HepG2 (cell line): ENCODE measurements at regions not wholly inside any gene's neighbourhood (a gene's known extent, or its start where the extent isn't known, plus 50 kb on each side); places are given as distances from the start of the nearest gene placed in this dataset.

Source experiments
- ATAC-seq: fragments of 200-7000 bp; cut with Tn5 transposase; 3 replicates; pipeline ENCODE4 v1.9.1; 2020; ENCODE audit warnings: mild to moderate bottlenecking, moderate library complexity
- BruUV-seq: library from RNA; stranded (reverse); fragments of 400-500 nt; replicated peaks from 2 replicates; lab custom pipeline; 2021; lab: Mats Ljungman, UMichigan
- CTCF ChIA-PET: fragments of 300-600 bp; formaldehyde crosslinking; extraction: SDS; loops from one replicate; lab custom pipeline; 2021; ENCODE audit warnings: low total read pairs, inconsistent platforms, low intra/inter-chr PET ratio; lab: Yijun Ruan, JAX
- POLR2A ChIA-PET: fragments of 350-600 bp; sonication (Branson Sonifier 250); formaldehyde crosslinking; loops from one replicate; lab custom pipeline; 2020; ENCODE audit warnings: antibody characterized with exemption, inconsistent platforms; lab: Yijun Ruan, JAX
- DNase-seq: peaks from one replicate; pipeline ENCODE4 v3.0.0-alpha.2; 2015; ENCODE audit warnings: low spot score
- FAIRE-seq: peaks from 3 replicates; lab custom pipeline; 2011; peaks lifted over from hg19 to GRCh38; lab: Jason Lieb, UNC
- H2AFZ ChIP-seq: one replicate; pipeline ENCODE4 v1.6.1; 2011; ENCODE audit warnings: low read length, inconsistent platforms
- H3K27ac ChIP-seq: fragments of 300-600 bp; 3 replicates; pipeline ENCODE4 v1.8.0; 2011; ENCODE audit warnings: mixed run types, mild to moderate bottlenecking, mixed read lengths, low read length, inconsistent platforms; ENCODE audit not compliant: insufficient read depth; ENCODE audit errors: extremely low read length
- H3K27me3 ChIP-seq, 2 experiments: fragments of 200-600 bp in 1 of 2; 2 replicates in 1 of 2; 3 replicates in 1 of 2; pipeline versions ENCODE4 v1.6.0 to v1.8.0; 2011; ENCODE audit warnings: low read length in 2 of 2, mild to moderate bottlenecking in 2 of 2, moderate library complexity in 2 of 2, inconsistent platforms in 1 of 2; ENCODE audit not compliant: insufficient read depth in 2 of 2, control insufficient read depth in 1 of 2
- H3K36me3 ChIP-seq, 2 experiments: fragments of 200-600 bp in 1 of 2; replicated peaks in 1 of 2; 2 replicates in 1 of 2; 3 replicates in 1 of 2; pipeline versions ENCODE4 v1.5.1 to v1.8.0; 2011; ENCODE audit warnings: low read length in 2 of 2, inconsistent platforms in 1 of 2; ENCODE audit not compliant: insufficient read depth in 2 of 2, control insufficient read depth in 1 of 2
- H3K4me1 ChIP-seq: 2 replicates; pipeline ENCODE4 v1.5.1; 2012; ENCODE audit warnings: low read length, inconsistent platforms; ENCODE audit not compliant: insufficient read depth
- H3K4me2 ChIP-seq: 2 replicates; pipeline ENCODE4 v1.6.0; 2011; ENCODE audit warnings: low read depth, low read length, inconsistent platforms
- H3K4me3 ChIP-seq, 3 experiments: fragments of 200-600 bp in 1 of 3; sonication (generic), shearing (Covaris generic) in 1 of 3; replicated peaks in 1 of 3; 2 replicates each; pipeline ENCODE4 v1.5.1; 2011 to 2016; ENCODE audit warnings: low read length in 3 of 3, inconsistent platforms in 2 of 3, low read depth in 2 of 3, mild to moderate bottlenecking in 2 of 3, control low read depth in 1 of 3, mixed read lengths in 1 of 3; ENCODE audit not compliant: insufficient read depth in 1 of 3
- H3K79me2 ChIP-seq: one replicate; pipeline ENCODE4 v1.6.1; 2011; ENCODE audit warnings: low read length, inconsistent platforms; ENCODE audit not compliant: insufficient read depth
- H3K9ac ChIP-seq: 2 replicates; pipeline ENCODE4 v1.6.0; 2011; ENCODE audit warnings: mild to moderate bottlenecking, low read depth, low read length, inconsistent platforms; ENCODE audit not compliant: insufficient read depth
- H3K9me3 ChIP-seq: 2 replicates; pipeline ENCODE4 v1.5.1; 2012; ENCODE audit warnings: mild to moderate bottlenecking, low read length
- H4K20me1 ChIP-seq: 2 replicates; pipeline ENCODE4 v1.6.0; 2011; ENCODE audit warnings: inconsistent platforms, mild to moderate bottlenecking, low read length, moderate library complexity; ENCODE audit not compliant: insufficient read depth
- ELF3 ChIP-seq: IDR thresholded peaks from 2 replicates; pipeline ENCODE4 v1.6.1; 2016; ENCODE audit warnings: missing genetic modification reagents, missing compliant biosample characterization
- GATAD1 ChIP-seq: IDR thresholded peaks from 2 replicates; pipeline ENCODE4 v1.6.1; 2016; ENCODE audit warnings: missing genetic modification reagents, missing compliant biosample characterization
- LCORL ChIP-seq, 2 experiments: fragments of 450-650 bp in 1 of 2; sonication (generic) in 1 of 2; formaldehyde crosslinking in 1 of 2; IDR thresholded peaks; 2 replicates each; pipeline versions ENCODE4 v1.5.0 to v1.6.1; 2017 to 2020; ENCODE audit warnings: antibody characterized with exemption in 1 of 2, missing genetic modification reagents in 1 of 2
- SNAPC4 ChIP-seq: sonication (generic); formaldehyde crosslinking; IDR thresholded peaks from 2 replicates; pipeline ENCODE4 v1.4.0; 2020; ENCODE audit warnings: mild to moderate bottlenecking, missing genetic modification reagents
- ZBTB33 ChIP-seq: sonication (generic); formaldehyde crosslinking; IDR thresholded peaks from 2 replicates; pipeline ENCODE4 v1.4.0; 2020; ENCODE audit warnings: missing genetic modification reagents
- ZNF513 ChIP-seq: sonication (generic); formaldehyde crosslinking; conservative IDR thresholded peaks from 2 replicates; pipeline ENCODE4 v1.5.0; 2020; ENCODE audit warnings: missing genetic modification reagents
- ZNF770 ChIP-seq: sonication (generic); formaldehyde crosslinking; IDR thresholded peaks from 2 replicates; pipeline ENCODE4 v1.5.0; 2020; ENCODE audit warnings: mild to moderate bottlenecking, missing genetic modification reagents
- WGBS: methylation state at CpG from one replicate; pipeline ENCODE4 v1.1.6; 2017; ENCODE audit warnings: low lambda C conversion rate; 5-methylcytosine and 5-hydroxymethylcytosine counted together
- in situ Hi-C: cut with HindIII; loops from 2 replicates; pipeline ENCODE4 v1.10.0; 2017; ENCODE audit warnings: low pct_unique_long_range_greater_than_20kb; ENCODE audit not compliant: extremely low pct_ligation_motif_present
- intact Hi-C: fragments of 100-400 bp; cut with micrococcal nuclease; formaldehyde crosslinking; loops from one replicate; pipeline ENCODE4 v1.10.0; 2022; ENCODE audit not compliant: unreplicated experiment

GRCh38 chr18:27249933-27250332, 64.8 kb upstream of the CHST9 start:
- ChIA-PET POLR2A (no interaction called here), CTCF (no interaction called here)
- H3K27ac ChIP-seq = no peak overlapping the region
- no peak overlapping the region for H3K4me2 ChIP-seq
- H2AFZ ChIP-seq = no peak overlapping the region
- H3K79me2 ChIP-seq = no peaks in the 10 kb centered on the region
- H3K27me3 ChIP-seq = no peaks in the 10 kb centered on the region; a peak in 1 of 5 replicates
- H3K9me3 ChIP-seq = no peaks in the 10 kb centered on the region
- H3K4me1 ChIP-seq = no peaks in the 10 kb centered on the region
- WGBS = 0% methylated on average over 1 of the region's 1 CpG
- no peaks in the 10 kb centered on the region for H4K20me1 ChIP-seq
- no peak for FAIRE-seq
- intact Hi-C loops = no loop called here
- no peaks in the 10 kb centered on the region for H3K36me3 ChIP-seq
- no peak for ATAC-seq
- H3K9ac ChIP-seq = no peak overlapping the region
- H3K4me3 ChIP-seq = no peak overlapping the region
- in situ Hi-C loops = no loop called here
- no peak for DNase-seq
- BruUV-seq = no TSS peak
- TF ChIP-seq ELF3 (CRISPR knock-in tag) (no peak), LCORL (IDR thresholded peaks at IDR 0.05) (peak; percentile 71), LCORL (CRISPR knock-in tag; IDR thresholded peaks at IDR 0.05) (no peak)

- H3K4me2 ChIP-seq = no peak overlapping the region
- DNase-seq (no peak), ATAC-seq (no peak), FAIRE-seq (no peak)
- no peak overlapping the region for H3K27ac ChIP-seq
- H3K36me3 ChIP-seq = no peaks in the 10 kb centered on the region
- no peaks in the 10 kb centered on the region; a peak in 1 of 5 replicates for H3K27me3 ChIP-seq
- H3K9ac ChIP-seq = no peak overlapping the region
- H3K4me3 ChIP-seq = no peak overlapping the region
- in situ Hi-C loops (no loop called here), intact Hi-C loops (no loop called here)
- WGBS = 4% methylated on average over 4 of the region's 4 CpGs
- no peaks in the 10 kb centered on the region for H3K4me1 ChIP-seq
- no peak overlapping the region for H2AFZ ChIP-seq
- H3K79me2 ChIP-seq = no peaks in the 10 kb centered on the region
- CTCF ChIA-PET = no interaction called here
- no TSS peak for BruUV-seq
- POLR2A ChIA-PET = no interaction called here
- no peaks in the 10 kb centered on the region for H4K20me1 ChIP-seq
- H3K9me3 ChIP-seq = no peaks in the 10 kb centered on the region
- TF ChIP-seq ZNF770 (no peak), ZBTB33 (CRISPR knock-in tag) (no peak), ZNF513 (CRISPR knock-in tag) (no peak), SNAPC4 (CRISPR knock-in tag) (no peak), GATAD1 (no peak)
These were observed 59.2 kb upstream of the CHST9 start for GRCh38 chr18:27244259-27244658.
